GM18870 (cell line): ENCODE measurements at regions not wholly inside any gene's neighbourhood (a gene's known extent, or its start where the extent isn't known, plus 50 kb on each side); places are given as distances from the start of the nearest gene placed in this dataset.
"Not testable (repeated sequence)": the region's sequence is repeated elsewhere in the genome, so short reads cannot be mapped to it uniquely, and the experiment has no call there.

Experiments
- ATAC-seq: cut with Tn5 transposase; IDR thresholded peaks from one replicate; pipeline ENCODE4 v1.9.1; 2021; ENCODE audit warnings: moderate library complexity; ENCODE audit not compliant: unreplicated experiment

DNA sequence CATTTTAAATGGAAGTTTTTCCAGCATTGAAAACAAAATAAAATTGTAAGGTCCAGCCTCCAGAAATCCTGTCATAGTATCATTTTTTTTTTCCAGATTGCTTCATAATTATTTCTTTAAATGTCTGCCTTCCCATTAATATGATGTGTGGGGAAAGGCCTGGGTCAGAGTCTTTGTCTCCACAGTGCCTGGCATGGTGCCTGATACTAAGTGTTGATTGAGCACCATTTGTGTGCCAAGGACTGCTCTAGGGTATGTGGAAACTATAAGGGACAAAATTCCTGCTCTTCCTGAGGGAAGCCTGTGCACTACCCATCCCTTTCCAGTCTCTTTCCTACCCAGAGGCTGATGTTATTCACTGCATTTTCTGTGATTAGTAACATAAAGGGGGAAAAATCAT is 53.1 kb upstream of the BEND4 start:
- ATAC-seq: no peak

DNA sequence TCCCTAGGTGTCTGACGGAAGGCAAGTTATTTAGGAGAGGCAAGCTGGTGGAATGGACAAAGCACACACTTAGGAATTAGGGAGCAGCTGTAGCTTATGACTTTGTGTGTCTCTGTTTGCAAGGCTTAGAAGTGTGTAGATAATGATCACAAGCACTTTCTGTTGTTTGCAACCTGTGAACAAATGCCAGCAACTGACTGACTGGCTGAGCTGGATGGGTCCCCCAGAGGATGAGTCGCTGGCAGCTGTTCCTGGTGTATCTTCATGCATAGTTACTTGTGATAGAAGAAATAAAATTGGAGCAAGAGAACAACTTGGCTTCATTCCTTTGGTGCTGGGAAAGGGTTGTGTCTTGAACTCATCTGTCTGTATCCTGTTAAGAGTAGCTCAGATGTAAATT is 64.2 kb upstream of the BEND4 start:
- no peak for ATAC-seq

DNA sequence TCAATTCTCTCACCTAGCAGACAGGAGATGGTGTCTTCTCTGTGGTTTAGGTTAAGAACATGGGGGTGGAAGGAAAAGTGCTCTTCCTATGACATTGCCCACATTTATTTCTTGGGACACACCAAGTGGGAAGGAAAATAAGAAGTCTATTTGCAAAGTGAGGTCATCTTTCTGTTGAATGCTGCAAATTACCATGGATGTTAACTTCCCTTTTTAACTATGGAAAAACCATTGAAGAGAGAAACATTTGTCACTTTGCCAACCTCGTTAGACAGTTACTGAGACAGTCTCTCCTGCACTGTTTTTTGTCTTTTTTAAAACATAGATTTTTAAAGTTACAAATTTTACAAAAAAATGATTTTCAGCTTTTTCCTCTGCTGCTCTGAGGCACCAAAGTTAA is 72.8 kb upstream of the BEND4 start:
- no peak for ATAC-seq

DNA sequence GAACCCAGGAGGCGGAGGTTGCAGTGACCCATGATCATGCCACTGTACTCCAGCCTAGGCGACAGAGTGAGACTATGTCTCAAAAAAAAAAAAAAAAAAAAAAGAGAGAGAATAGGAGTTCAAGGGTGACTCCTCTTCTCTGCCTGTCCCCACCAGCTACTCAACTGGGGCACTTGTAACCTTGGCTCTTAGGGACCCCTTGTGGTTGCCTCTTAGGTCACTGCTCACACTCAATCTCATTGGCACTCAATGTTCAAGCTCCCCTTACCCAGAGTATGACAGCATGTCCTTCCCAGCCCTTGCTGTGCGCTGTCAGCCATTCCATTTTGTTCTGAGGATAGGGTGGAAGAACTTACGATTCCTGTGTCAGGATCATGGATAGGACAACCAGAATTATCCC is 82.4 kb upstream of the BEND4 start:
- no peak for ATAC-seq

DNA sequence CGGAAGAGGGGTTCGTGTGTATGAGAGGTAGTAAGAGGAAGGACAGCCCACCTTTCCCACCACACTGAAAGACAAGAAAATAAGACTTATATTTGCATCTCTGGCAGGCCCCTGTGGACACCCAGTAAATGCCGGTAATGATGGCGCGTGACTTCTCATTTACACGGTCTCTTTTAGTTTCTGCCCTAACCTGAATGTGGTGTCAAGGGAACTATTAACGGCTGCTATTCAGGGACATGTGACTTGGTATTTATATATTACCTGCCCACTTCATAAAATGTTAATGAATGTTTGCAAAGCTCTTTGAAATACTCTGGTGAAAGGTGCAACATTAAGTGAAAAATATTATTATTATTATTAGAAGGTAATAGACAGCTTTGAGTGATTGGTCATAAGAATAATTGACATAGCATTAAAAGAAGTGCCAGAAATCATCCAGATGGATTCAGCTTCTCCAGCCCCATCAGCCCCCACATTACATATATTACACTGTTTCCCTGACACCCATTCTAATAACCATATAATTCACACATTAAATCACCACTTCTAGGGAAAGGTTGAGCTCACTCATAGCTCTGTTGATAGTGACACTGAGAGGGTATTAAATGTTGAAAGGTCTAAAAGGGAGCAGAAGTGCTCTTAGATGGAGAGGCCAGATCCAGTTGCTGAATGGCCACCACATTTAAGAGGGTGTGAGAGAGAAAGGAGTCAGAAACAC is 83.0 kb upstream of the BEND4 start:
- no peak for ATAC-seq

DNA sequence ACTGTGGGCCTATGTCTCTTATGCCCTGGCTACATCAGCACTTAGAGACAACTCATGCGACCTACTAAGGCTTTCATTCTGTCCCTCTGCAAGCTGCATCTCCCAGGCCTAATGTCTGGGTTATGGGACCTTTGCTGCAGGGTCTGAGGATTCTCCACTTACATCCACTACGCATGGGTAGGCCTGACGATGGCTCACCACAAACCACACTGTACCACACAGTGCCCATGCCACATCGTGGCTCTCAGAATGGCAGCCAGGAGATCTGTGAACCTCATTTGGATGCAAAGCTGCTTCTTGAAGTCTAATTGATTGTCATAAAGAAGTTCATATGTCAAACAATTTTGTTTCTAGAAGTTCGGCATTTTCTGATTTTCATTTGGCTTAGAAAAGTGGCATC is 84.6 kb upstream of the BEND4 start:
- ATAC-seq: no peak

DNA sequence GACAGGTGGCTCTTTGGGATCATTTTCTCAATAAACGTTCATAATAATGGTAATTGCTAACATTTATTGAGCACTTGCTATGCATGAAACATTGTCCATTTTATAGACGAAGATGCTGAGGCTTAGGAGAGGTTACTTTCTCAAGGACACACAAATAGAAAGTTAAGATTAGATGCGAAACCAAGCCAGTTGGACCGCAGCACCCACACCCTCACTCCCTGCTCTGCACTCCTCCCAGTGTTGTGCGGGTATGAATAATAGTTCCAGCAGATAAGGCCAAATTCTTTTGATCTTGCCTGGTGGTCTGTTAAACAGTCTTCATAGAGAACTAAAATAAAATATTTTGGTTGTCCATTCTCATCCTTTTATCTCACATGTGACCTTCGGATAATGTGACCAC is 85.0 kb upstream of the BEND4 start:
- no peak for ATAC-seq

DNA sequence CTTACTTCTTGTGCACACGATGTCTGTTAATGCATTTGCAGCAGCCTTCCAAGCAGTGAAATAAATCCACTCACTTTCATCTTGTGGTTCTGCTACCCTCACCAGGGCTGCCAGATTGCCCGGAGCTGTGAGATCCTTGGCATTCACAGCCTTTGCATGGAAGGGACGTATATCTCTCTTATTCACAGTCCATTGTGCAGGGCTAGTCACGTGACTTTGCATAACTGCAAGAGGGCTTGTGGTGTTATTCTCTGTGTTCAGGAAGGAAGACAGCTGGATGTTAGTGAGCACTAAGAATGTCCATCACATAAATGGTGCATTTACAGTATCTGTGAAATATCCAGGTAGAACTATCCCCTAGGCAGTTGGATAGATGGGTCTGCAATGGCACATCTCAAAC is 96.5 kb upstream of the BEND4 start:
- ATAC-seq: no peak

DNA sequence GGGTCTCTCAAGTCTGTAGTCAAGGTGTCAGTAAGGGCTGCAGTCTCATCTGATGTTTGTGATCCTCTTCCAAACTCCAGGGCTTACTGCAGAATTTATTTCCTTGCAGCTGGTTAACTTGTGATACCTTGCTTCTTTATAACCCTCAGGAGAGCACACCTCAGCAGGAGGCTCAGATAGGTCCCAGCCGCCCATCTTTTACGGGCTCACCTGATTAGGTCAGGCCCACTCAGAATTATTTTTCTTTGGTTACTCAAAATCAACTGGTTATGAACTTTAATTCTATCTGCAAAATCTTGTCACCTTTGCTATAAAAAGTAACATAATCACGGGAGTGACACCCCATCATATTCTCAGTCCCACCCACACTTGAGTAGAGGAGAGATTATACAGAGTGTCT is 99.9 kb upstream of the BEND4 start:
- ATAC-seq: no peak

DNA sequence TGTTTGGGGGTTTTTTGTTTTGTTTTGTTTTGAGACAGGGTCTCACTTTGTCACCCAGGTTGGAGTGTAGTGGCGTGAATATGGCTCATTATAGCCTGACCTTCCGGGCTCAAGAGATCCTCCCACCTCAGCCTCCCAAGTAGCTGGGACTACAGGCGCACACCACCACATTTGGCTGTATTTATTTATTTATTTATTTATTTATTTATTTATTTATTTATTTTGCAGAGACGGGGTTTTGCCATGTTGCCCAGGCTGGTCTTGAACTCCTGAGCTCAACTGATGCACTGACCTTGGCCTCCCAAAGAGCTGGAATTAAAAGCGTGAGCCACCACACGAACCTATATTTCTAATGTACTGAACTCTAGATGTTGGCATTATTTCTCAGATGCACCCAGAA is 105.2 kb upstream of the BEND4 start:
- ATAC-seq: not testable (repeated sequence)

DNA sequence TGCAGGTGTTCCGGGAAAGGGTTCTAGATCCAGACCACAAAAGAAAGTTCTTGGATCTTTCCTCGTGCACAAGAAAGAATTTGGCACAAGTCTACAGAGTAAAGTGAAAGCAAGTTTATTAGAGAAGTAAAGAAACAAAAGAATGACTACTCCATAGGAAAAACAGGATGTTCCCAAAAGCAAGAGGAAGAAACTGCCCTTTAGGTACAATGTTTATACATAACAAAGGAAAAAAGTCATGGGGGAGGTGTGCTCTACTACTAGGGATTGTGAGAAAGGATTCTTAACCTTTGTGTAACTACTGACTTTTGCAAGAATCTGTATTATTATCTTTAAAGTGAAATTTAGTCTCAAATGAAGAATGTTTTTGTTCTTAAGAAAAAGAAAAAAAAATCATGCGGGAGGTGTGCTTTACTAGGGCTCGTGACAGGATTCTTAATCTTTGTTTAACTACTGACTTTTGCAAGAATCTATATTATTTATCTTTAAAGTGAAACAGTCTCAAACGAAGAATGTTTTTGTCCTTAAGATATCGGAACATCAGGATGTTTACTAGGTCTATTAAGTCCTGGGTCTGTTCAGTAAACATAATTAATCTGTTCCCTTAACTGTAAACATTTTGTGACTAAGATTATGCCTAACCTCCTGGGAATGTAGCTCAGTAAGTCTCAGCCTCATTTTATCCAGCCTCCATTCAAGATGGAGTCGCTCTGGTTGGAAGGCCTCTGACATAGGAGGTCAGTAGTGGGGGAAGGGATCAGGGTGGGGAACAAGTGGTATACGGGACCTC is 110.4 kb upstream of the BEND4 start:
- ATAC-seq: no peak

DNA sequence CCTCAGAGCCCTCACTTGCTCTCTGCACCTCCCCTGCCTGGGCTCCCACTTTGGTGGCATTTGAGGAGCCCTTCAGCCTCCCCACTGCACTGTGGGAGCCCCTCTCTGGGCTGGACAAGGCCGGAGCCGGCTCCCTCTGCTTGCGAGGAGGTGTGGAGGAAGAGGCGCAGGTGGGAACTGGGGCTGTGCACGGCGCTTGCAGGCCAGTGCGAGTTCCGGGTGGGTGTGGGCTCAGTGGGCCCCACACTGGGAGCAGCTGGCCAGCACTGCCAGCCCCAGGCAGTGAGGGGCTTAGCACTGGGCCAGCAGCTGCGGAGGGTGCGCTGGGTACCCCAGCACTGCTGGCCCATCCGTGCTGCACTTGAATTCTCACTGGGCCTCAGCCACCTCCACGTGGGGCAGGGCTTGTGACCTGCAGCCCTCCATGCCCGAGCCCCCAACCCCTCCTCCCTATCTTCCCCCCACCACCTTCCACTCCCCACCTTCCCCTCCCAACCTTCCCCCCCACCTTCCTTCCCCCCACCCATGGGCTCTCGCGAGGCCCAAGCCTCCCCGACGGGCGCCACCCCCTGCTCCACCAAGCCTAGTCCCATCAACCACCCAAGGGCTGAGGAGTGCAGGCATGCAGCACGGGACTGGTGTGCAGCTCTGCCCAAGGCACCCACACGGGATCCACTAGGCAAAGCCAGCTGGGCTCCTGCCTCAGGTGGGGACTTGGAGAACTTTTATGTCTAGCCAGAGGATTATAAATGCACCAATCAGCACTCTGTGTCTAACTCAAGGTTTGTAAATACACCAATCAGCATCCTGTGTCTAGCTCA is 113.5 kb upstream of the BEND4 start:
- no peak for ATAC-seq

DNA sequence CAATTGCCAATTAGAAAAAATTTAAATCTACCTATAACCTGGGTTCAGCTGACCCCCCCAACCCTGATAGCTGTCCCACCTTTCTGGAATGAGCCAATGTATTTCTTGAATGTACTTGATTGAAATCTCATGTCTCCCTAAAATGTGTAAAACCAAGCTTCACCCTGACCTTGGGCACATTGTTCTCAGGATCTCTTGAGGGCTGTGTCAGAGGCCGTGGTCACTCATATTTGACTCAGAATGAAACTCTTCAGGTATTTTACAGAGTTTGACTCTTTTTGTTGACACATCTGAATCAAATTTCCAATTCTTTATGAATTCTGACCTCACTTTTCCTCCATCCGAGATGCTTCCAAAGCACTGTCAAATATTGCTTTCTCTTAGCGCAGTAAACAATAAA is 115.3 kb upstream of the BEND4 start:
- ATAC-seq: no peak

DNA sequence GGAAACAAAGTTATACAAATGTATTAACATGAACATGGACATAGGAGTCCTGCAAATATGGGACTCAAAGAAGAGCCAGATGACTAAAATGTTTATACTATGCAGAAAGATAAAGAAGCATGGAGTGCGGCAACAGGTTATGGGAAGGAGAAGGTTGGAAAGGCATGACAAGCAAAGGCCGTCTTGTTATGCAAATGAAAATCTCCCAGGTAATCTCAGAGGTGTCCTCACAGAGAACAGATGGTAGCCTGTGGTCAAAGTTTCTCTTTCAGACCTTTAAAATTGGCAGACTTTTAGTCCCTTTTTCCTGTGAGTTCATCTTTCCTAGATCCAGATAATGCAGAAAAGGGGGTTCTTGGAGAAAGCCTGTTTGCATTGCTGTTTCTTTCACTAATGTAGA is 116.4 kb upstream of the BEND4 start:
- ATAC-seq: no peak

DNA sequence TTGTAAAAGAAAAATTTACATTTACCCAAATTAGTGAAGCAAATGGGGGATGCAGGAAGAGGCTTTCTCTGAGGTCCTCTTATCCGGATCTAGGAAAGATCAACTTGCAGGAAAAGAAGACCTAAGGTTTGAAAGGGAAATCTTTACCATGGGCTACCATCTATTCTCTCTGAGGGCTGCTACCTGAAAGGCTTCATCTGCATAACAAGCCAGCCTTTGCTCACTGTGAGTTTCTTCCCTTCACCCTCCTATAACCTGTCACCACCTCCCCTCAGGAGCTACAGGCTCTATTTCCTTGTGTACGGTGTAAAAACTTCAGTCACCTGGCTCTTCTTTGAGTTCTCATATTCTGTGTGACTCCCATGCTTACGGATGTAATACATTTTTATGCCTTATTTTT is 118.6 kb upstream of the BEND4 start:
- ATAC-seq: no peak

DNA sequence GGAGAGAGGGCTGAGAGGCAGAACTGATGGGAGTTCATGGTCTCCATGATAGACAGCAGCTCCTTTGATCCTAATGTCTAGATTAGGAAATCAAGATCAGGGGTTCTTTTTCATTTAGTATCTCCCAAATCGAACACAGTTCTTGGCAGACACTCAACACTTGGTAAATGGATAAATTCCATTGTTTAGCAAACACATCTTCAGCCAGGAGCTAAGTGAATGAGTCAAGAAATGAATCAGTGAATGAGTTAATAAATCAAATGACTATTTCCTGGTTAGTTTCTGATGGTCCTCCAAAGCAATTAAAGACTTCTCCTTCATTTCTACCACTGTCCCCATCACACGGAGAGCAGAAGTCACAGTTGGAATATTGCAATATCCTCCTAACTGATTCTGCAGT is 120.0 kb upstream of the SHISA3 start:
- ATAC-seq: no peak

DNA sequence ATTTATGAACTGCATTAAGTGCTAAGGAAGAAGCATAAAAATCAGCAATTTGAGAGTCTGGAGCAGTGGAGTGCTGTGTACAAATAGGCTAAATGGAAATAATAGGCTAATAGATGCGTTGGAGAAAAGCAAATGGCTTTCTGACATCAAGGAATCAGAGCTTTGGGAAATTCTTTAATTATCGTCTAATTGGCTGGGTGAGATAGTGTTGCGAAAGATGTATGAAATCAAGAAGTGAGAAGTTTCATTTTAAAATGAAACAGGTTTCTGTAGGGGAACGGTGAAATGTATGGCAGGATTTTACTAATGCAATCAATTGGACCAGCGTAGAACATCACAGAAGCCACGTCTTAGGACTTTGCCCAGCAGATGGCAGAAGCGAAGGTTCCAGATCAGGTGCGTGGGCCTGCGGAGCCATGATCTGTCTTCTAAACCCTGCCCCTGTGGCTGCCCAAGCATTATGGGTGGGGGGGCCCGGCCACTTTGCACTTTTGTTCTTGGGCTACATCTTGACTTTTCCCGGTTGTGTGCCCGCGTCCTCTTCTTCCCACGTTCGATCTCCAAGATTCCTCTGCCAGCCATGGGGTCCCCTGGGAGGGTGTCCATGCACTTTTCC is 118.5 kb upstream of the SHISA3 start:
- ATAC-seq: no peak

DNA sequence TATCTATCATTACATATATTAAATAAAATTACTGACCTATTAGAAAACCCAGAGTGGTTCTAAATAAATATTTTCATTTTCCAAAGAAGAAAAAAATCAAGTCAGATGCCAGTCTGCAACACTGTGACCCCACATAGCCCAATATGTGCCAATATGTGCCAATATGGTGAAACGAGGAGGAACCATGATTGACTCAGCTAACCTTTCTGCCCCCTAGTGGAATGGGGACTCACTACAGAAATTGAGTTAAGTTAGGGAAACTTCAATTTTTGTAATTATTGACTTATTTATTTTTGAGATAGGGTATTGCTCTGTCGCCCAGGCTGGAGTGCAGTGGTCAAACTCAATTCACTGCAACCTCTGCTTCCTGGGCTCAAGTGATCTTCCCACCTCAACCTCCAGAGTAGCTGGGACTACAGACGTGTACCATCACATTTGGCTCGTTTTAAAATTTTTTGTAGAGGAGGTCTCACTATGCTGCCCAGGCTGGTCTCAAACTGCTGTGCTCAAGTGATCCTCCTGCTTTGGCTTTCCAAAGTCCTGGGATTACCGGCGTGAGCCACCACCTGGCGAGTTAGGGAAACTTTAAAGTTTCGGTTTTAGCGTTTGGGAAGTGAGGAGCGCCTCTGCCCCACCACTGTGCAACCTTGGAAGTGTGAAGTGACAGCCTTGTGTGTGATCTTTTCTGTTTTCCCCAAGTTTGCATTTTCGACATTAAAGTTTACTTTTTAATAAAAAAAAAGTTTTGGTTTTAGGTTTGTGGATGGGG is 116.8 kb upstream of the SHISA3 start:
- ATAC-seq: no peak

DNA sequence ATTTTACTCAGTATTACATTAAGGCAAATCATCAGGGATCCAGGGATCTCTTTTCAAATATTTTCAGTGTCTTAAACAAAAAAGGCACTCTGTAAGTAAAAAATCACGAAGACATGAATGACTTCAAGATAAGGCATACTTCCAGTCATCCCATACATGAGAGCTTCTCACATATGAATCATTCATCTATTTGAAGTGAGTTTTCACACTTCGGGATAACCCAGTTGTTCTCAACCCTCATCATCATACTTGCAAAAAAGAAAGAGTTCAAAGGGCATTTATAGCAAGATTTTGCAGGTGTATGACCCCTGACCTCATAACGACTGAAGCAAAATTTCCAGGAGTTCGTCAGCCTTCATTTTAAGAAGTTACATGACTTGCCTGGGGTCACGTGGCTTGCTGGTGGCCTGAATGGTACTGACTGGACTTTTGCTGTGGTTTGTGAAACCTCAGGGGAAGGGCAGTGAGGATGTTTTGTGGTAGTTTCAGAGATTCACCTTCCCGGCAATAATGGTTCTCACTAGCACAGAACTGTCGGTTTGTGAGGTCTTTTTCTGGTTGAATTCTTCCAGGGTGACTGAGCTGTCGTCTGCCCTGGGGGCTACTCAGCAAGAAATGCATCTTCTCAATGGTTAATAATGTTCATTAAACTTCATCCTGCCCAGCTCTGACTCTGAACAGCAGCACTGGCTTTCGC is 115.8 kb upstream of the SHISA3 start:
- ATAC-seq: peak; percentile 70
